RWPE2 (cell line): ENCODE measurements at regions not wholly inside any gene's neighbourhood (a gene's known extent, or its start where the extent isn't known, plus 50 kb on each side); places are given as distances from the start of the nearest gene placed in this dataset.

Experiments
- ATAC-seq: fragments of 200-7000 bp; cut with Tn5 transposase; 3 replicates; pipeline ENCODE4 v1.9.1; 2021; ENCODE audit warnings: low read depth
- DNase-seq: peaks from one replicate; pipeline ENCODE4 v3.0.0-alpha.2; 2020; ENCODE audit warnings: low spot score
- H3K27ac ChIP-seq: fragments of 450-650 bp; 2 replicates; pipeline ENCODE4 v1.5.1; 2017; ENCODE audit warnings: mild to moderate bottlenecking; ENCODE audit not compliant: poor library complexity, severe bottlenecking
- H3K27me3 ChIP-seq: fragments of 250-450 bp; sonication (Bioruptor Pico); 2 replicates; pipeline ENCODE4 v1.5.1; 2021; ENCODE audit warnings: mild to moderate bottlenecking, moderate library complexity; ENCODE audit not compliant: insufficient read depth, poor library complexity, severe bottlenecking
- H3K36me3 ChIP-seq: fragments of 250-450 bp; sonication (Bioruptor Pico); 2 replicates; pipeline ENCODE4 v1.5.1; 2020; ENCODE audit warnings: low read depth, mild to moderate bottlenecking, moderate library complexity
- H3K4me1 ChIP-seq: fragments of 250-450 bp; sonication (Bioruptor Pico); 2 replicates; pipeline ENCODE4 v1.5.1; 2021; ENCODE audit warnings: mild to moderate bottlenecking, moderate library complexity; ENCODE audit not compliant: insufficient read depth, poor library complexity, severe bottlenecking
- H3K4me3 ChIP-seq: fragments of 250-450 bp; sonication (Bioruptor Pico); 2 replicates; pipeline ENCODE4 v1.5.1; 2021; ENCODE audit warnings: mild to moderate bottlenecking, moderate library complexity; ENCODE audit not compliant: severe bottlenecking
- H3K9me3 ChIP-seq: fragments of 250-450 bp; sonication (Bioruptor Pico); 2 replicates; pipeline ENCODE4 v1.5.1; 2021; ENCODE audit warnings: mild to moderate bottlenecking, moderate library complexity; ENCODE audit not compliant: severe bottlenecking
- CTCF ChIP-seq: fragments of 450-650 bp; IDR thresholded peaks from one replicate; pipeline ENCODE4 v1.5.1; 2017; ENCODE audit warnings: mild to moderate bottlenecking, moderate library complexity; ENCODE audit not compliant: poor library complexity, severe bottlenecking

DNA sequence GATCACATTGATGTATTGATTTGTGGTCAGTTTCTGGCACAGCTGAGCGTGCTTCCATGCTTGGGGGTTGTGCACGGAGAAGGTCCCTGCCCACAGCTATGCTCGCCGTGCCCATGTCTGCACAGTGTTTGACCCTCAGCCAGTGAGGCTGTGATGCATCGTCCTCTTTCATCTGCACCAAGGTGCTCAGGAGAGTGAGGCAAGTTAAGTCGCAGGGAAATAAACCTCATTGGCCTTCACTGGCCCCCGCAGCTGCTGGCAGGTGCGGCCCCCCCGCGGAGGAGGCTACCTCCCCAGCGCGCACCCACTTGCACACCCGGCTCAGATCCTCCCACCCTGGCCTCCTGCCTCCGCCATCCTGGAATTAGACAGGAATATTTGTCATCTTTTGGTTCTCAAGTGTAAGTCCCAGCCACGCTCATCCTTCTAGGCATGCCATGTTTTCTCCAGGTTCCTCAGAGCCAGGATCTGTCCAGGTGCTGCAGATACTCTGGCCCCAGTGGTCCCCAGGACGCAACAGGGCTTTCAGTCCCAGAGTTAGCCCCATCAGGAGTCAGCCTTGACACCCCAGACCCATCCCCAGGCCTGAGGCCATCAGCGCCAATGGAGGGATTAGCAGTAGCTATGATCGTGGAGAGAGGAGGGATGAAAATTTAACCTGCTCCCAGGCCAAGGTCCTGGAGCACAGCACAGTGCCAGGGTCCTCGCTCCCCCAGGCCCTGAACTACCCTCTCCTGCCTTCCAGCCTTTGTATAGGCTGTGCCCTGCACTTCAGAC, 93.7 kb downstream of the OAT start:
- Histone ChIP-seq H3K4me1 (no peaks in the 10 kb centered on the region), H3K36me3 (no peaks in the 10 kb centered on the region), H3K27ac (no peak overlapping the region), H3K27me3 (no peaks in the 10 kb centered on the region), H3K4me3 (no peak overlapping the region), H3K9me3 (no peaks in the 10 kb centered on the region)
- DNase-seq = no peak
- no peak for ATAC-seq
- no peak for TF ChIP-seq CTCF

DNA sequence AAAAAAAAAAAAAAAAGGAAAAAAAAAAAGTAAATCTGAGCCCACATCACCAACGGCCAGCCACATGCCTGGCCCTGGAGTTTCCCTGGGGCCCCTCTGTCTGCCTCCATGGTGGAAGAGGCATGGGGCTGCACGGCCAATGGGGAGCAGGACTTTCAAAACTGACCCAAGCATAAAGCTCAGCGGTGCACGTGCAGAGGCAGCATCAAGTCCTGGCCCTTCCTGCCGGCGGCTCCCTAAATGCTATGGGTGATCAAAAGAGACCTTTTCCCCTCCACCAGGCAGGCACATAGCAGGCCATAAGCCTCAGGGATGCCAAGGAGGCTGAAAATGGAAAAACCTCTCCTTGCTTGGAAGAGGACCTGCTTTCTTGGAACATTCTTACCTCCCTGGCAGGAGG, 94.3 kb downstream of the OAT start:
- Histone ChIP-seq H3K27ac (no peak overlapping the region), H3K4me3 (no peak overlapping the region), H3K4me1 (no peaks in the 10 kb centered on the region), H3K9me3 (no peaks in the 10 kb centered on the region), H3K27me3 (no peaks in the 10 kb centered on the region), H3K36me3 (no peaks in the 10 kb centered on the region)
- no peak for TF ChIP-seq CTCF
- no peak for ATAC-seq
- no peak for DNase-seq

DNA sequence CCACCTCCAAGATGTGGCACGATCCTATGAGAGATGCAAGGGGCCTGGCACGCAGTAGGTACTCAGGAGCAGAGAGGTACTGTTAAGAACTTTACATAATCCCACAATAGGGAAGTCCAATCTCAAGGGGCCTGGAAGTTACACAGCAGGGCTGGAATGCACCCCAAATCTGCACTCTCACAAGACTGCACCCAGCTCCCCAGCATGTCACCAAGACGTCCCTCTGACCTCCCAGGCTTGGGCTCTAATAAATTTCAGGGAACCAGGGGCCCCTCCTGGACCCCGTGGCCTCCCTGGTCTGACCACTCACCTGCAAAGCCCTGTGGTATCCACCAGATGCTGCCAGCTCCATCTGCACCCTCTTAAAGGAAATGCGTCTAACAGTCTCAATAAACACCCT, 94.9 kb downstream of the OAT start:
- no peak for TF ChIP-seq CTCF
- DNase-seq (no peak), ATAC-seq (no peak)
- H3K27me3 ChIP-seq = no peaks in the 10 kb centered on the region
- no peak overlapping the region for H3K4me3 ChIP-seq
- no peaks in the 10 kb centered on the region for H3K36me3 ChIP-seq
- no peaks in the 10 kb centered on the region for H3K9me3 ChIP-seq
- no peaks in the 10 kb centered on the region for H3K4me1 ChIP-seq
- H3K27ac ChIP-seq = no peak overlapping the region

GRCh38 chr10:124323111-124323725, 95.5 kb downstream of the OAT start:
- Histone ChIP-seq H3K27me3 (no peaks in the 10 kb centered on the region), H3K27ac (no peak overlapping the region), H3K36me3 (no peaks in the 10 kb centered on the region), H3K9me3 (no peaks in the 10 kb centered on the region), H3K4me1 (no peaks in the 10 kb centered on the region), H3K4me3 (no peak overlapping the region)
- no peak for TF ChIP-seq CTCF
- DNase-seq (no peak), ATAC-seq (peak; percentile 27; the same call in 1 of the 3 replicates)
